GM23338 (cell line): ENCODE measurements at regions not wholly inside any gene's neighbourhood (a gene's known extent, or its start where the extent isn't known, plus 50 kb on each side); places are given as distances from the start of the nearest gene placed in this dataset.

Experiments
- ATAC-seq: fragments of 200-7000 bp; cut with Tn5 transposase; 3 replicates; pipeline ENCODE4 v1.9.1; 2020
- DNase-seq: peaks from one replicate; pipeline ENCODE4 v3.0.0-alpha.2; 2015; ENCODE audit warnings: low spot score
- H2AFZ ChIP-seq: fragments of 200-600 bp; sonication (generic); 2 replicates; pipeline ENCODE4 v1.8.0; 2016; ENCODE audit warnings: antibody characterized with exemption, mild to moderate bottlenecking, moderate library complexity
- H3F3A ChIP-seq: fragments of 200-600 bp; sonication (generic); replicated peaks from 2 replicates; pipeline ENCODE4 v1.8.0; 2017; ENCODE audit warnings: antibody characterized with exemption, mixed run types, low read depth
- H3K27ac ChIP-seq: fragments of 200-600 bp; sonication (generic); 2 replicates; pipeline ENCODE4 v1.6.1; 2016; ENCODE audit warnings: low read depth
- H3K27me3 ChIP-seq: fragments of 200-600 bp; sonication (generic); 2 replicates; pipeline ENCODE4 v1.8.0; 2016; ENCODE audit warnings: mild to moderate bottlenecking, mixed run types, moderate library complexity; ENCODE audit not compliant: insufficient read depth
- H3K36me3 ChIP-seq: fragments of 200-600 bp; sonication (generic); 2 replicates; pipeline ENCODE4 v1.8.0; 2016; ENCODE audit warnings: mild to moderate bottlenecking; ENCODE audit not compliant: insufficient read depth
- H3K4me1 ChIP-seq: fragments of 200-600 bp; sonication (generic); 2 replicates; pipeline ENCODE4 v1.8.0; 2016; ENCODE audit warnings: mild to moderate bottlenecking, moderate library complexity; ENCODE audit not compliant: insufficient read depth
- H3K4me2 ChIP-seq: fragments of 200-600 bp; sonication (generic); 2 replicates; pipeline ENCODE4 v1.7.1; 2017; ENCODE audit warnings: mixed run types
- H3K4me3 ChIP-seq: fragments of 200-600 bp; sonication (generic); 2 replicates; pipeline ENCODE4 v1.6.1; 2016; ENCODE audit warnings: mixed run types
- H3K79me2 ChIP-seq: fragments of 200-600 bp; sonication (generic); replicated peaks from 2 replicates; pipeline ENCODE4 v1.8.0; 2017; ENCODE audit warnings: mild to moderate bottlenecking; ENCODE audit not compliant: insufficient read depth
- H3K9me2 ChIP-seq: fragments of 200-600 bp; sonication (generic); 2 replicates; pipeline ENCODE4 v1.8.0; 2017; ENCODE audit not compliant: insufficient read depth
- H4K20me1 ChIP-seq: fragments of 200-600 bp; sonication (generic); replicated peaks from 2 replicates; pipeline ENCODE4 v1.8.0; 2017; ENCODE audit warnings: mild to moderate bottlenecking; ENCODE audit not compliant: insufficient read depth
- H3K27ac Mint-ChIP-seq: 2 replicates; pipeline ENCODE4 v1.8.0; 2020; ENCODE audit warnings: inconsistent platforms, mild to moderate bottlenecking, moderate library complexity, mixed read lengths
- H3K27me3 Mint-ChIP-seq: 3 replicates; pipeline ENCODE4 v1.8.0; 2022; ENCODE audit warnings: low read depth, mild to moderate bottlenecking, moderate library complexity, mixed read lengths, inconsistent platforms; ENCODE audit not compliant: insufficient read depth, poor library complexity
- H3K36me3 Mint-ChIP-seq: 3 replicates; pipeline ENCODE4 v1.8.0; 2021; ENCODE audit warnings: low read depth, mild to moderate bottlenecking, inconsistent platforms, moderate library complexity, mixed read lengths
- H3K4me1 Mint-ChIP-seq: 3 replicates; pipeline ENCODE4 v1.8.0; 2020; ENCODE audit warnings: mild to moderate bottlenecking, inconsistent platforms, mixed read lengths
- H3K4me3 Mint-ChIP-seq: 3 replicates; pipeline ENCODE4 v1.8.0; 2021; ENCODE audit warnings: moderate library complexity, mild to moderate bottlenecking, inconsistent platforms, mixed read lengths
- H3K9me3 Mint-ChIP-seq: 3 replicates; pipeline ENCODE4 v1.8.0; 2020; ENCODE audit warnings: moderate library complexity, mild to moderate bottlenecking, inconsistent platforms, mixed read lengths
- ETS1 ChIP-seq: IDR thresholded peaks from 2 replicates; pipeline ENCODE4 v1.6.1; 2016; ENCODE audit warnings: antibody characterized with exemption
- EZH2 ChIP-seq: fragments of 200-600 bp; sonication (generic); IDR thresholded peaks from one replicate; pipeline ENCODE4 v1.8.0; 2017; ENCODE audit warnings: antibody characterized with exemption, mild to moderate bottlenecking, low read depth; ENCODE audit not compliant: unreplicated experiment
- EZH2phosphoT487 ChIP-seq: fragments of 200-600 bp; sonication (generic); IDR thresholded peaks from one replicate; pipeline ENCODE4 v1.8.1; 2018; ENCODE audit warnings: antibody characterized with exemption; ENCODE audit not compliant: unreplicated experiment
- JUNB ChIP-seq: IDR thresholded peaks from one replicate; pipeline ENCODE4 v1.6.1; 2016; ENCODE audit warnings: antibody characterized with exemption; ENCODE audit not compliant: unreplicated experiment
- NANOG ChIP-seq: IDR thresholded peaks from 2 replicates; pipeline ENCODE4 v1.6.1; 2016; ENCODE audit warnings: antibody characterized with exemption, borderline replicate concordance
- POLR2AphosphoS5 ChIP-seq: IDR thresholded peaks from 2 replicates; pipeline ENCODE4 v1.6.1; 2016; ENCODE audit warnings: antibody characterized with exemption, low read depth
- STAT1 ChIP-seq: IDR thresholded peaks from one replicate; pipeline ENCODE4 v1.6.1; 2016; ENCODE audit warnings: antibody characterized with exemption; ENCODE audit not compliant: unreplicated experiment
- ZNF114 ChIP-seq: fragments of 250-450 bp; sonication (Bioruptor Pico); IDR thresholded peaks from 2 replicates; pipeline ENCODE4 v1.5.0; 2020; ENCODE audit warnings: mild to moderate bottlenecking, moderate library complexity
- ZNF331 ChIP-seq: fragments of 250-450 bp; sonication (Bioruptor Pico); IDR thresholded peaks from 2 replicates; pipeline ENCODE4 v1.5.0; 2020; ENCODE audit warnings: low read depth, mild to moderate bottlenecking, moderate library complexity
- ZNF462 ChIP-seq: fragments of 250-450 bp; sonication (Bioruptor Pico); IDR thresholded peaks from 2 replicates; pipeline ENCODE4 v1.5.0; 2020; ENCODE audit warnings: mild to moderate bottlenecking, moderate library complexity

GRCh38 chr5:168031614-168032013 lies 259.8 kb upstream of the WWC1 start (continued):
- TF ChIP-seq ZNF462 (CRISPR knock-in tag) (no peak), ZNF331 (CRISPR knock-in tag) (no peak), JUNB (no peak)

- H3F3A ChIP-seq, result no peaks in the 10 kb centered on the region
- no peak overlapping the region for H3K4me3 ChIP-seq
- H3K4me2 ChIP-seq, result no peak overlapping the region
- H2AFZ ChIP-seq, result no peak overlapping the region
- H3K36me3 ChIP-seq, result no peaks in the 10 kb centered on the region
- ATAC-seq (no peak), DNase-seq (no peak)
- no peaks in the 10 kb centered on the region for H4K20me1 ChIP-seq
- no peak overlapping the region for H3K27ac ChIP-seq
- H3K79me2 ChIP-seq, result no peaks in the 10 kb centered on the region
- Mint-ChIP-seq H3K4me3 (no peak overlapping the region), H3K27ac (no peak overlapping the region), H3K27me3 (peaks cover 2% of the 10 kb centered on the region), H3K4me1 (peaks cover 18% of the 10 kb centered on the region), H3K9me3 (no peaks in the 10 kb centered on the region), H3K36me3 (no peaks in the 10 kb centered on the region)
- no peaks in the 10 kb centered on the region for H3K27me3 ChIP-seq
- H3K9me2 ChIP-seq, result 0 out of 2 replicates have a peak, but pooled peaks cover 4% of the 10 kb centered on the region
- H3K4me1 ChIP-seq, result 0 out of 2 replicates have a peak, but pooled peaks cover 8% of the 10 kb centered on the region
- no peak for TF ChIP-seq EZH2phosphoT487
- TF ChIP-seq EZH2, result no peak
- TF ChIP-seq ZNF114, result no peak
- TF ChIP-seq JUNB, result no peak
- TF ChIP-seq ETS1, result no peak
- TF ChIP-seq NANOG, result no peak
- TF ChIP-seq POLR2AphosphoS5, result no peak
- no peak for TF ChIP-seq STAT1
- TF ChIP-seq ZNF462 (CRISPR knock-in tag), result no peak
Measured at GRCh38 chr5:168039039-168039438, 252.4 kb upstream of the WWC1 start.
